IMR-90 (cell line): ENCODE measurements at regions not wholly inside any gene's neighbourhood (a gene's known extent, or its start where the extent isn't known, plus 50 kb on each side); places are given as distances from the start of the nearest gene placed in this dataset.

Experiments
- ATAC-seq: fragments of 200-7000 bp; cut with Tn5 transposase; 2 replicates; pipeline ENCODE4 v1.9.1; 2020; ENCODE audit warnings: low read depth, mild to moderate bottlenecking, moderate library complexity
- BruUV-seq: library from RNA; stranded (reverse); fragments of 400-500 nt; replicated peaks from 2 replicates; lab custom pipeline; 2021; lab: Mats Ljungman, UMichigan
- CTCF ChIA-PET: fragments of 300-600 bp; formaldehyde crosslinking; extraction: SDS; loops from one replicate; lab custom pipeline; 2021; ENCODE audit warnings: antibody characterized with exemption; lab: Yijun Ruan, JAX
- POLR2A ChIA-PET: fragments of 300-600 bp; sonication (Branson Sonifier 250); formaldehyde crosslinking; loops from one replicate; lab custom pipeline; 2022; ENCODE audit warnings: antibody characterized with exemption; ENCODE audit not compliant: unreplicated experiment; lab: Charles Lee
- DNase-seq: peaks from one replicate; pipeline ENCODE4 v3.0.0; 2013
- H2AFZ ChIP-seq: replicated peaks from 2 replicates; pipeline ENCODE3; 2013; ENCODE audit warnings: low read length, mild to moderate bottlenecking; ENCODE audit not compliant: poor library complexity
- H2AK5ac ChIP-seq: 2 replicates; pipeline ENCODE4 v1.6.1; 2013; ENCODE audit warnings: low read depth, low read length, inconsistent platforms
- H2AK9ac ChIP-seq: replicated peaks from 2 replicates; pipeline ENCODE3; 2013; ENCODE audit warnings: mild to moderate bottlenecking, low read depth, low read length, moderate library complexity; ENCODE audit not compliant: poor library complexity
- H2BK120ac ChIP-seq: 2 replicates; pipeline ENCODE4 v1.6.1; 2013; ENCODE audit warnings: low read depth, low read length, inconsistent platforms
- H2BK15ac ChIP-seq: 3 replicates; pipeline ENCODE4 v1.6.1; 2013; ENCODE audit warnings: low read depth, low read length, inconsistent platforms
- H2BK20ac ChIP-seq: 2 replicates; pipeline ENCODE4 v1.6.1; 2013; ENCODE audit warnings: low read depth, mild to moderate bottlenecking, inconsistent platforms, low read length, moderate library complexity
- H2BK5ac ChIP-seq: 2 replicates; pipeline ENCODE4 v1.6.1; 2013; ENCODE audit warnings: mild to moderate bottlenecking, low read depth, low read length, inconsistent platforms; ENCODE audit not compliant: poor library complexity, severe bottlenecking
- H3K14ac ChIP-seq: replicated peaks from 2 replicates; pipeline ENCODE4 v1.6.1; 2013; ENCODE audit warnings: low read depth, low read length, inconsistent platforms
- H3K18ac ChIP-seq: 2 replicates; pipeline ENCODE4 v1.6.1; 2013; ENCODE audit warnings: low read depth, low read length, control low read depth
- H3K23ac ChIP-seq: 2 replicates; pipeline ENCODE4 v1.6.1; 2013; ENCODE audit warnings: low read depth, low read length, inconsistent platforms
- H3K27ac ChIP-seq: 2 replicates; pipeline ENCODE4 v1.5.1; 2013; ENCODE audit warnings: mild to moderate bottlenecking, control low read depth, low read length; ENCODE audit not compliant: insufficient read depth
- H3K27me3 ChIP-seq: 2 replicates; pipeline ENCODE4 v1.6.1; 2013; ENCODE audit warnings: low read length; ENCODE audit not compliant: control insufficient read depth, insufficient read depth
- H3K36me3 ChIP-seq: 2 replicates; pipeline ENCODE4 v1.6.1; 2013; ENCODE audit warnings: low read length, mixed read lengths; ENCODE audit not compliant: control insufficient read depth, insufficient read depth
- H3K4ac ChIP-seq: 2 replicates; pipeline ENCODE4 v1.6.1; 2013; ENCODE audit warnings: low read depth, low read length, inconsistent platforms
- H3K4me1 ChIP-seq: 2 replicates; pipeline ENCODE4 v1.6.1; 2013; ENCODE audit warnings: low read length, mixed read lengths; ENCODE audit not compliant: control insufficient read depth, insufficient read depth
- H3K4me2 ChIP-seq: 2 replicates; pipeline ENCODE4 v1.6.1; 2013; ENCODE audit warnings: low read depth, mild to moderate bottlenecking, control low read depth, low read length, moderate library complexity
- H3K4me3 ChIP-seq: 2 replicates; pipeline ENCODE4 v1.5.1; 2013; ENCODE audit warnings: low read depth, mild to moderate bottlenecking, control low read depth, low read length, moderate library complexity; ENCODE audit not compliant: insufficient read depth
- H3K56ac ChIP-seq: 2 replicates; pipeline ENCODE4 v1.6.1; 2013; ENCODE audit warnings: low read length, inconsistent platforms; ENCODE audit not compliant: insufficient read depth; ENCODE audit errors: extremely low read depth
- H3K79me1 ChIP-seq, 2 experiments: 2 replicates each; pipeline ENCODE4 v1.6.1; 2013; ENCODE audit warnings: low read length in 2 of 2, inconsistent platforms in 1 of 2, low read depth in 1 of 2
- H3K9ac ChIP-seq: 2 replicates; pipeline ENCODE4 v1.6.1; 2013; ENCODE audit warnings: low read depth, low read length, control low read depth
- H3K9me1 ChIP-seq: 2 replicates; pipeline ENCODE4 v1.6.1; 2013; ENCODE audit warnings: low read length, inconsistent platforms; ENCODE audit not compliant: insufficient read depth
- H3K9me3 ChIP-seq: 2 replicates; pipeline ENCODE4 v1.6.1; 2013; ENCODE audit warnings: low read length; ENCODE audit not compliant: control insufficient read depth, insufficient read depth
- H4K20me1 ChIP-seq: 2 replicates; pipeline ENCODE4 v1.6.1; 2013; ENCODE audit warnings: low read length, inconsistent platforms; ENCODE audit not compliant: insufficient read depth
- H4K5ac ChIP-seq: 2 replicates; pipeline ENCODE4 v1.6.1; 2013; ENCODE audit warnings: mild to moderate bottlenecking, low read depth, low read length, control low read depth
- H4K8ac ChIP-seq, 2 experiments: 2 replicates each; pipeline ENCODE4 v1.6.1; 2013; ENCODE audit warnings: low read depth in 2 of 2, low read length in 2 of 2, control low read depth in 1 of 2, inconsistent platforms in 1 of 2
- H4K91ac ChIP-seq: 2 replicates; pipeline ENCODE4 v1.6.1; 2013; ENCODE audit warnings: low read depth, low read length, inconsistent platforms; ENCODE audit not compliant: insufficient read depth
- BHLHE40 ChIP-seq: fragments of 150-350 bp; IDR thresholded peaks from 2 replicates; pipeline ENCODE4 v1.6.1; 2016; ENCODE audit warnings: mild to moderate bottlenecking, low read depth, low read length
- CEBPB ChIP-seq: IDR thresholded peaks from 2 replicates; pipeline ENCODE4 v1.6.1; 2012; ENCODE audit warnings: low read depth, low read length, improper control_type of control experiment
- CHD1 ChIP-seq: IDR thresholded peaks from 2 replicates; pipeline ENCODE4 v1.6.1; 2012; ENCODE audit warnings: low read depth, low read length, improper control_type of control experiment
- CTCF ChIP-seq: conservative IDR thresholded peaks from 2 replicates; pipeline ENCODE4 v1.5.1; 2012; ENCODE audit warnings: mild to moderate bottlenecking, low read depth, low read length, improper control_type of control experiment
- ELK1 ChIP-seq: fragments of 150-350 bp; IDR thresholded peaks from 2 replicates; pipeline ENCODE4 v1.6.1; 2016; ENCODE audit warnings: low read depth, mild to moderate bottlenecking, low read length, moderate library complexity, borderline replicate concordance
- FOS ChIP-seq: fragments of 150-350 bp; IDR thresholded peaks from 2 replicates; pipeline ENCODE4 v1.6.1; 2016; ENCODE audit warnings: low read depth, low read length
- MAFK ChIP-seq: IDR thresholded peaks from 2 replicates; pipeline ENCODE4 v1.6.1; 2012; ENCODE audit warnings: low read depth, low read length, improper control_type of control experiment
- MAZ ChIP-seq: IDR thresholded peaks from 2 replicates; pipeline ENCODE4 v1.6.1; 2012; ENCODE audit warnings: low read depth, mild to moderate bottlenecking, low read length, improper control_type of control experiment, moderate library complexity, borderline replicate concordance
- MXI1 ChIP-seq: IDR thresholded peaks from 2 replicates; pipeline ENCODE4 v1.6.1; 2012; ENCODE audit warnings: low read depth, mild to moderate bottlenecking, low read length, moderate library complexity, borderline replicate concordance
- NFE2L2 ChIP-seq: fragments of 150-350 bp; IDR thresholded peaks from 2 replicates; pipeline ENCODE4 v1.6.1; 2016; ENCODE audit warnings: low read depth, mild to moderate bottlenecking, low read length
- POLR2A ChIP-seq: IDR thresholded peaks from 2 replicates; pipeline ENCODE4 v1.6.1; 2012; ENCODE audit warnings: mild to moderate bottlenecking, low read depth, low read length
- RAD21 ChIP-seq: IDR thresholded peaks from 2 replicates; pipeline ENCODE4 v1.6.1; 2012; ENCODE audit warnings: low read length, improper control_type of control experiment
- RCOR1 ChIP-seq: IDR thresholded peaks from 2 replicates; pipeline ENCODE4 v1.6.1; 2012; ENCODE audit warnings: mild to moderate bottlenecking, low read length, improper control_type of control experiment; ENCODE audit not compliant: insufficient replicate concordance
- USF2 ChIP-seq: fragments of 150-350 bp; IDR thresholded peaks from 2 replicates; pipeline ENCODE4 v1.6.1; 2017; ENCODE audit warnings: mild to moderate bottlenecking, antibody characterized with exemption, low read length, low read depth
- WGBS, 2 experiments: methylation state at CpG; one replicate each; pipeline versions ENCODE4 v1.1.5 to v1.1.7; 2013; ENCODE audit warnings: missing lambda C conversion rate in 2 of 2; ENCODE audit not compliant: insufficient read length in 1 of 2; ENCODE audit errors: extremely low coverage in 2 of 2; 5-methylcytosine and 5-hydroxymethylcytosine counted together
- dilution Hi-C: fragments of 300-500 bp; cut with HindIII; formaldehyde crosslinking; loops from one replicate; pipeline ENCODE4 v1.14.3; 2018; ENCODE audit warnings: low sequenced_read_pairs; ENCODE audit not compliant: unreplicated experiment
- in situ Hi-C: fragments of 300-500 bp; cut with MboI; formaldehyde crosslinking; loops from 3 replicates; pipeline ENCODE4 v1.14.3; 2019; ENCODE audit warnings: low sequenced_read_pairs, inconsistent platforms, mixed read lengths
- intact Hi-C: fragments of 100-400 bp; cut with micrococcal nuclease; formaldehyde crosslinking; loops from 2 replicates; pipeline ENCODE4 v1.10.0; 2022

GRCh38 chr13:55219538-55219937 is 1921.2 kb upstream of the PRR20A start:
- H3K56ac ChIP-seq: no peak overlapping the region
- BruUV-seq: no TSS peak
- H2AK9ac ChIP-seq: no peak overlapping the region
- H3K9ac ChIP-seq: no peak overlapping the region
- H3K4ac ChIP-seq: no peak overlapping the region
- no peak overlapping the region for H4K5ac ChIP-seq
- no peak overlapping the region for H2BK5ac ChIP-seq
- H3K14ac ChIP-seq: no peak overlapping the region
- DNase-seq: no peak
- H3K23ac ChIP-seq: no peak overlapping the region
- peaks cover 2% of the 10 kb centered on the region; the same call in 1 of the 2 replicates for H3K9me3 ChIP-seq
- H3K27me3 ChIP-seq: no peaks in the 10 kb centered on the region
- no peak overlapping the region for H2AK5ac ChIP-seq
- intact Hi-C loops (no loop called here), in situ Hi-C loops (no loop called here), dilution Hi-C loops (no loop called here)
- no peak overlapping the region for H2AFZ ChIP-seq
- no peak overlapping the region for H3K27ac ChIP-seq
- no peak overlapping the region for H2BK20ac ChIP-seq
- WGBS, 2 experiments: no CpG with 5 or more reads among the region's 1 CpG
- no peak overlapping the region for H3K18ac ChIP-seq
- CTCF ChIA-PET: no interaction called here
- no peak overlapping the region for H4K8ac ChIP-seq
- ATAC-seq: no peak
- H2BK15ac ChIP-seq: no peak overlapping the region
- TF ChIP-seq FOS (no peak), CHD1 (no peak), POLR2A (no peak), NFE2L2 (no peak), USF2 (no peak), ELK1 (no peak), RCOR1 (no peak), BHLHE40 (no peak), RAD21 (no peak), CEBPB (no peak), MXI1 (no peak), MAFK (no peak), MAZ (no peak), CTCF (no peak)
- H3K79me1 ChIP-seq: no peaks in the 10 kb centered on the region
- no peak overlapping the region for H2BK120ac ChIP-seq
- H3K9me1 ChIP-seq: no peaks in the 10 kb centered on the region
- H4K91ac ChIP-seq: no peak overlapping the region
- no peaks in the 10 kb centered on the region for H3K36me3 ChIP-seq
- no peak overlapping the region for H3K4me2 ChIP-seq
- no peaks in the 10 kb centered on the region for H3K4me1 ChIP-seq
- no peak overlapping the region for H3K4me3 ChIP-seq
- no peaks in the 10 kb centered on the region for H4K20me1 ChIP-seq
- POLR2A ChIA-PET: no interaction called here
